NCI-H1105 (cell line): ENCODE measurements at regions not wholly inside any gene's neighbourhood (a gene's known extent, or its start where the extent isn't known, plus 50 kb on each side); places are given as distances from the start of the nearest gene placed in this dataset.
A peak's percentile ranks its signal among the peaks of the same experiment; 100 is the strongest.
"Not testable (repeated sequence)": the region's sequence is repeated elsewhere in the genome, so short reads cannot be mapped to it uniquely, and the experiment has no call there.

Source experiments
- DNase-seq: peaks from one replicate; lab custom pipeline; 2025; lab: John Stamatoyannopoulos, UW

DNA sequence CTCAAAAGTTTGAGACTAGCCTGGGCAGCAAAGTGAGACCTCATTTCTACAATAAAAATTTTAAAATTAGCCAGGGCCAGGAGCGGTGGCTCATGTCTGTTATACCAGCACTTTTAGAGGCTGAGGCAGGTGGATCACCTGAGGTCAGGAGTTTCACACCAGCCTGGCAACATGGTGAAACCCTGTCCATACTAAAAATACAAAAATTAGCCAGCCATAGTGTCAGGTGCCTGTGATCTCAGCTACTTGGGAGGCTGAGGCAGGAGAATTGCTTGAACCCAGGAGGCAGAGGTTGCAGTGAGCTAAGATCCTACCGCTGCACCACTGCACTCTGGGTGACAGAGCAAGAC is 85.1 kb upstream of the MAP4 start:
- DNase-seq: not testable (repeated sequence)

GRCh38 chr3:48092270-48092669 is 76.1 kb upstream of the MAP4 start:
- DNase-seq: no peak

- no peak for DNase-seq
These were observed 74.1 kb upstream of the MAP4 start for GRCh38 chr3:48090166-48090939.

GRCh38 chr3:48088749-48089466 is 72.7 kb upstream of the MAP4 start:
- peak; percentile 91 for DNase-seq

DNA sequence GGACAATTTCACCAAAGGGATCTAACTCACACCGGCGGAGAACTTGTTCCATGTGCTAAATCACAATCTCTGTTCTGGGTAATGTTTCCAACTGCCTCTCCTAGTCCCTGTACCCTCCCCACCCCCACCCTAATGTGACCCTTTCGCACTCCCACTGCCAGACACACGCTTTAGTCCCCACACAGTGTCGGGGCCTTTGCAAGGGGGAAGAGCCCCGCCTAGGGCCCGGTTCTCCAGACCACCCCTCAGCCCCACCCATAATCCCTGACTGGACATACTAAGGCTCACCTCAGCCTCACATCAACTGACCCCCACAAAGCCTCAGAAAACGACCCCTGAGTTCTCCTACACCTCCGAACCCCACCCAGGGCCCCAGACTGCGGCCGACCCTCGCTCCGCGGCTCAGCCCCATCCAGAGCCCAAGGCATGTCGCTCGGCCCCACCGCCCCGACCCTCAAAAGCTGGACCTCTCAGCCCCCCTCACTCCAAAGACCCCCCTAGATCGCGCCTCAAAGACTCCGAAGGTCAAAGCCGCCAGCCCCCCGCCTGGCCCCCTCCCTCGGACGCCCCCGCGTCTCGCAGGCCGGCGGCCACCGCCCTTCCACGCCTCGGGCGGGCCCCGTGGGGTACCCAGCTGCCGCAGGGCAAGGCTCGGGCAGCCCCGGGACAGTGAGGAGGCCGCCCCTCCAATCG is 72.0 kb upstream of the MAP4 start:
- DNase-seq: peak; percentile 25

DNA sequence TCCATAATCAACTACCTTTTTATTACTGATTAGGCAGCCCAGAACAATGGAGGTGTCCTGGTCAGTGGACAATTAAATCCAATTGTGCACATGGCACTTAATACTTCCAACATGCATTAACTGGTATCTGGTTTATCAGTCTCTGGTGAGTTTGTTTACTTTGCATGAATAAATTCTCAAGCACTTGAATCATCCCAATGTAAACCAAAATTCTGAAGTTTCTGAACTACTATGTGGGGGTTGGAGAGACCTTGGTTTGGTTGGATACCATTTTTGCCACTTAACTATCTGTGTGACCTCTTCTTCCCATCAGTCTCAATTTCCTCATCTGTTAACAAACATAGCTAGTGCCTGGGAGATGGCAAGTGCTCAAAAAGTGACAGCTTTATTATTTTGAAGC is 70.5 kb upstream of the MAP4 start:
- DNase-seq: no peak

DNA sequence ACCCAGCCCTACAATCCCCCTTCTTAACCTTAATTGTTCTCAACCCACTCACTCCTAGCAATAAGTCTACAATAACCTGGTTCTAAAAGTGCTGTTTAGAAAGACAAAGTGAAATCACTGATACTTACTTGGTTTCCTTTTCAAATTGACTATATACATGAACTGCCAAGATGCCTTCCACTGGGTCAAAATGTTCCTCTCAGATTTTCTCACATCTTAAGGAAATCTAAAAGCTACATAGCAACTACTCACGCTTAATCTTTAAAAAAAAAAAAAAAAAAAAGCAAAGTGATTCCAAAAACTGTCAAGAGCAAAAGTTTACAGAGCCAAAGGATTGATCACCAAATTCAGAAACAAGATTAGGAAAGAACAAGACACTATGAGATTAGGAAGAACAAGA is 68.7 kb upstream of the MAP4 start:
- DNase-seq: no peak

DNA sequence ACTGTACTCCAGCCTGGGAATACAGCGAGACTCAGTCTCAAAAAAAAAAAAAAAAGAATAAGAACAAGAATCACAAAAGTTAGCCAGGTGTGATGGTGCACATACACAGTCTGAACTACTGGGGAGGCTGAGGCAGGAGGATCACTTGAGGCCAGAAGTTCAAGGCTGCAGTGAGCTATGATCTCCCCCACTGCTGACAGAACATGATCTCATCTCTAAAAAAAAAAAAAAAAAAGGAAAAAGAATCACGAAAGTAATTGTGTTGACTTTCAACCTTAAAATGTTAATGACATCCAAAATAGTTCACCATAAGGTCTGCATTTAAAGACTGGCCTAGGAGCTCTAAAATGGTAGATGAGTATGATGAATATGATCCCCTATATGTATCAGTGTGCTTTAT is 68.0 kb upstream of the MAP4 start:
- no peak for DNase-seq

DNA sequence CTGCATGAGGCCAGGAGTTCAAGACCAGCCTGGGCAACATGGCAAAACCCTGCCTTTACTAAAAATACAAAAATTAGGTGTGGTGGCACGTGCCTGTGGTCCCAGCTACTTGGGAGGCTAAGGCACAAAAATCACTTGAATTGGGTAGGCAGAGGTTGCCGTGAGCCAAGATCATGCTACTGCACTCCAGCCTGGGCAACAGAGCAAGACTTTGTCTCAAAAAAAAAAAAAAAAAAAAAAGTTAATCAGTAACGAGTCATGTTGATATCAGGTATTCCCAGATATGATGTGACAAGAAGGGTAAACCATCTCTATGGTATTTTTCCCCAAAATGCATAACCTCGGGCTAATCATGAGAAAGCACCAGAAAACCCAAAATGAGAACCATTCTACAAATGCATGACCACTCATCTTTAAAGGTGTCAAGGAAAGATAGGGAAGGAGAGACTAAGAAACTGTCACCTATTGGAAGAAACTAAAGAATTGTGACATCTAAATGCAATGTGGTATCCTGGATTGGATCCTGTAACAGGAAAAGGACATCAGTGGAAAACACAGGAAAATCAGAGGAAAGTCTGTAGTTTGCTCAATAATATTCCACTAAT is 66.5 kb upstream of the MAP4 start:
- no peak for DNase-seq

- no peak for DNase-seq
These were observed 61.6 kb upstream of the MAP4 start for GRCh38 chr3:48077815-48078214.

DNA sequence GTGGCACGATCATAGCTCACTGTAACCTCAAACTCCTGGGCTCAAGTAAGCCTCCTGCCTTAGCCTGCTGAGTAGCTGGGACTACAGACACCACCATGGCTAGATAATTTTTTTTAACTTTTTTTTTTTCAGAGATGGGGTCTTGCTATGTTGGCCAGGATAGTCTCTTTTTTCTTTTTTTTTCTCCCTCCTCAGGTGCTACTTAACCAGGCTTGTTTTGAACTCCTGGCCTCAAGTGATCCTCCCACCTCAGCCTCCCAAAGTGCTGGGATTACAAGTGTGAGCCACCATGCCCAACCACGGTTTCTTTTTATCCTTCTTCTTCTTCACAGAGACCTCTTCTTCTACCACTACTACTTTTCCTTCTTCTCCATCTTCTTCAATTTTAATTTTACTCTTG is 53.8 kb upstream of the MAP4 start:
- DNase-seq: no peak

DNA sequence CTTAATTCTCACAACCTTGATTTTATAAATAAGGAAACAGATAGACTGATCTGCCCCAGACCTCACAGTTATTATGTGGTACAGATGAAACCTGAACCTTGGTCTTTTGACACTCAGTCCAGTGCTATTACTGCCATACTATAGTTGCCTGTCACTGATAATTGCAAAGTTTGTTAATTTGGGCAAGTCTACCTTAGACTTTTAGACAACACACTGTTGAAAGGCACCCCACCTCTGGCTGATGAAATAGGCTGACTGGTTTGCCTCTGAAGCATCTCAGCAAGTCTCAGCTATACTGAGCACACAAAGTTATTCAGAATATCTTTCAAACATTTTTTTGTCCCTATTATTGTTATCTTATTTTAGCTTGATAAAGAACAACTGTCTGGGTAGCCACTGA is 53.1 kb upstream of the MAP4 start:
- no peak for DNase-seq

DNA sequence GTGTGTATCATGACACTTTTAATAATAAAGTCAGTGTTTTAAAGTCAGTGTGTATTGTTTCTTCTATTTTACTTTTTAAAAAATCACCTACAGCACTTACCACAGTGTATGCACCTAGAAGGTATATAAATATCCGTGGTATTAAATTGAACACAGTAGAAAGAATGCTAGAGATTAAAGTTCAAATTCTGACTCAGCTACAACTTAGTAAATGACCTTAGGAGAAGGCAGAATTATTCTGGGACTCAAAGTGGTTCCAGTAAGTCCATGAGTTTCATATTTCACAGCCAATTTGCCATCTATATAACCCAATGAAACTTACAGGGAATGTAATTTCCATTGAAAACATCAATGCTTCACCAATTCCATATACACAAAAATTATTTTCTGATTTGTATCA is 52.7 kb upstream of the MAP4 start:
- DNase-seq: no peak

- DNase-seq: not testable (repeated sequence)
These were observed 52.1 kb upstream of the MAP4 start for GRCh38 chr3:48068320-48068719.

DNA sequence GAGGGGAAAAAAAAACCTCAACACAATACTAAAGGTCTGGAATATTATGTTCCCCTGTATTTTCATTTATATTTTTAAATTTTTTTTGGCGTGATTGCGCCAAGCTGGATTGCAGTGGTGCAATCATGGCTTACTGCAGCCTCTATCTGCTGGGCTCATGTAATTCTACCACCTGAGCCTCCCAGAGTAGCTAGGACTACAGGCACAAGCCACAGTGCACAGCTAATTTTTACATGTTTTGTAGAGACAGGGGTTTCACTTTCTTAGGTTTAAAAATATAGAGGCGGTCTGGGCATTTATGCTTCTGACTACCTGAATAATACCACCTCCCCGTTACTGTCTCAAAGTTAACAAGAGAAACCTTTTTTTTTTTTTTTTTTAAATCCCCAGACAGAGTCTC is 51.1 kb upstream of the MAP4 start:
- DNase-seq: no peak
